COLO668 (cell line): ENCODE measurements at regions not wholly inside any gene's neighbourhood (a gene's known extent, or its start where the extent isn't known, plus 50 kb on each side); places are given as distances from the start of the nearest gene placed in this dataset.
A peak's percentile ranks its signal among the peaks of the same experiment; 100 is the strongest.
"Not testable (repeated sequence)": the region's sequence is repeated elsewhere in the genome, so short reads cannot be mapped to it uniquely, and the experiment has no call there.

Experiments used
- DNase-seq: peaks from one replicate; lab custom pipeline; 2025; ENCODE audit not compliant: unreplicated experiment; lab: John Stamatoyannopoulos, UW

GRCh38 chr4:73348185-73348584, 55.9 kb upstream of the ALB start:
- DNase-seq: no peak

DNA sequence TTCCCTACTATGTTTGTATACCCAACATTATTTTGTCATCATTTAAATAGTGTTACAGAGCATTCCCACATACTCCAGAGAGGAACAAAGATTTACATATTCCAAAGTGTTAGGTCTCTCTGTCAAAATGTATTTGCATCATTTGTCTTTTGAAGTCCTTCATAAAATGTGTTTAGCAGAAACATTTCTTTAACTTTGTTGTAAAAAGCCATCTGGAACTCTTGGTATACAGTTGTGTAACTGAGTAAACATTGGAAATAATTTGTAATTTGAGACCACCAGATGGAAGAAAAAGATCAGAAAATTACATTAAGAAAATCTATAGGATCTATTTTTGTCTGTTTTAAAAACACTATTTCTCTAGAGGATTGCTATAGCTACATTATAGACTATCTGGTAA, 56.6 kb upstream of the ALB start:
- no peak for DNase-seq

- DNase-seq: no peak
Measured at GRCh38 chr4:73345399-73345975, 58.6 kb upstream of the ALB start.

GRCh38 chr4:73344106-73344505, 60.0 kb upstream of the ALB start:
- no peak for DNase-seq

- DNase-seq: no peak
Measured at GRCh38 chr4:73343432-73343831, 60.7 kb upstream of the ALB start.

- peak; percentile 66 for DNase-seq
Measured at GRCh38 chr4:73341454-73341853, 62.6 kb upstream of the ALB start.

DNA sequence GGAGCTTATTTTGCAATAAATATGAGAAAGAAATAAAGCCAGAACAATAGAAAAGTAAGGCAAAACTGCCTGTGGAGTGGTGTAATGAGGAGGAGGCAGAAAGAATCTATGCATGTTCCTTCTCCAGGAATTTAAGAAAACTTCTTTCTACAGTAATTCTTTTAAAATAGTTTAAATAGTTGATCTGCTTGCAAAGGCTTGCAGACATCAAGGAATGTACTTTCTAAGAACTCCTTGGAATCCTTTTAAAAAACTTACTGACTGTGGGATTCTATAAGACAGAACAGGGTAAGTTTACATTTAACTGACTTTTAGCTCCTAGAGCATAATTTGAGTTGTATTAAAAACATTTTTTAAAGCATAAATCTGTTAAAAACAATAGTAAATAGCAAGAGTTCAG, 63.2 kb upstream of the ALB start:
- no peak for DNase-seq

DNA sequence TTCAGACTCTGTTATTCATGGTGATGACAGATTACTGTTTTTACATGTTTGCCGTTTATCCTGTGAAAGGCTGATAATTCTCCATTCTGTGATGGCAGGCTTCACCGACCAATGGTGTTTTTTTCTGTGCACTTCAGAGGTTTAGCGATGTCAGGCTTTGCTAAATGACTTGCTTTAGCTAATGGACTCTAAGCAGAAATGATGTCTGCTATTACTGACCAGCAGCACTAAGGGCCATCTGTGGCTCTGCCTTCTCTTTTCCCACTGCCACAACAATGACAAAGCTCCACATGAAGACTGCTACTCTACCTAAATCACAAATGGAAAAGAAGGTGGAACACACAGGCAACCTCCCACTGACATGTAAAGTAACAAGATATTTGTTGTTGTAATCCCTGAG, 68.4 kb upstream of the ALB start:
- no peak for DNase-seq

DNA sequence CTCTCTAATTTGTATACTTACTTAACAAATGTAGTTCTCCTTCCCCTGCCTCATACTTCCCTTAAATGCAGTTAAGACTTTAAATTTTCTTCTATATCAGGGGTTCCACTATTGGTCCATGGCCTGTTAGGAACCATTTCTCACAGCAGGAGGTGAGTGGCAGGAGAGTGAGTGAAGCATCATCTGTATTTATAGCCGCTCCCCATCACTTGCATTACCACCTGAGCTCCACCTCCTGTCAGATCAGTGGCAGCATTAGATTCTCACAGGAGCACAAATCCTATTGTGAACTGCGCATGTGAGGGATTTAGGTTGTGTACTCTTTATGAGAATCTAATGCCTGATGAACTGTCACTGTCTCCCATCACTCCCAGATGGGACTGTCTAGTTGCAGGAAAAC, 72.1 kb upstream of the ALB start:
- not testable (repeated sequence) for DNase-seq

DNA sequence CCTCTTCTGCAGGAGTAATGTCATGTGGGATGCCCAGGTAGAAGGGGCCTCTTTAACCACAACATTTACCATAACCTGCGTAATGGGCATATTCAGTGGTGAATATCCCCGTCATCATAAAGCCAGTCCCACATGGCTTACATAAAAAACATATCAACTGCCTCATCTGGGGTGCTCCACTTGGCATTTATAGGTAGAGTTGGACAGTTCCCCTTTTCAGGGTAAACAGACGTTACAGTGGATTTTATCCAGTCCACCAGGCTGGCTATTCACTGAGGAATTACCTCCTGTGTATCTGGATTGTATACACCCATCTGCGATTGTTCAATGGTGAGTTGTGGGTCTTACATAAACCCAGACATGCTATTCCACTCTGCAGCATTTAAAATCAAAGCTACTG, 70.7 kb upstream of the ANKRD17 start:
- no peak for DNase-seq

GRCh38 chr4:73325776-73326175, 67.2 kb upstream of the ANKRD17 start:
- not testable (repeated sequence) for DNase-seq

GRCh38 chr4:73317092-73317491, 58.5 kb upstream of the ANKRD17 start:
- DNase-seq: no peak

DNA sequence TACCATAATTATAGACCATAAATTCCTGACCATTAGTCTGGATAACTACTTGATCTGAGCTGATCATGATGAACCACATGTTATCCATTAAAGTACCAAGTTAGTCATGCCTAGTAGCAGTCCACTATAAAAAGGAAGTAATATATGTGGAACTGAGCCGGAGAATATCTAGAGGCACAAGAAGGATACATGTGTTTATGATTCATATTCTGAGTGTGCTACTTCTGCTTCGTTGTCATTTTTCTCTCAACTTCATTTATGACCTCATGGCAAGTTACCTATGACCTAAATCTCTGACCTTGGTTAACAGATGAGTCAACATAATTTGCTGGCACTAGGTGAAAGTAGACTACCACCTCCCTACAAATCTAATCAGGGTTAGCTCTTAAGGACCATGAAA, 56.5 kb upstream of the ANKRD17 start:
- no peak for DNase-seq

DNA sequence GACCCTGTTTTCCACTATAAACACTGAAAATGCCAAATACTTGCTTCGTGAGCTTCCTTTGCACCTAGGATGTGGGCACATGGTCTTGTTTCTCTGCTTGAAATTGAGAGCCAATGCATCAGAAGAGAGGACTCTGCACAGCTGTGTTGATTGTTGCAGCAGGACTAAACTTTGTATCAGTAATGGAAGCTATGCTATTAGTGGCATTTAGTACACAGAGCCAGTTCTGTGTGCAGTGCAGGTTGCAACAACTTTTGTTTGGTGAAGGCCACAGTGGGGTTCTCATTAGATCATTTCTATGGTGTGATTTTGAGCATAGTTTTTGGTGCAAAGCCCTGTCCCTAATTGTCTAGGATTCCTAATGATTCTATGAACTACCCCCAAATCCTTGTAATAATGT, 54.4 kb upstream of the ANKRD17 start:
- no peak for DNase-seq

GRCh38 chr4:73311428-73311827, 52.8 kb upstream of the ANKRD17 start:
- no peak for DNase-seq

- DNase-seq: no peak
Measured at GRCh38 chr4:73309211-73309610, 50.6 kb upstream of the ANKRD17 start.
